Esophagus muscularis mucosa (tissue), 3 donors: ENCODE measurements at regions not wholly inside any gene's neighbourhood (a gene's known extent, or its start where the extent isn't known, plus 50 kb on each side); places are given as distances from the start of the nearest gene placed in this dataset.

Source experiments
- CTCF ChIP-seq, 3 experiments: fragments of 200-600 bp in 2 of 3; fragments of 450-650 bp in 1 of 3; sonication (generic) in 2 of 3; IDR thresholded peaks; one replicate each; pipeline ENCODE4 v1.5.1; 2017 to 2019; ENCODE audit warnings: antibody characterized with exemption in 3 of 3, mild to moderate bottlenecking in 2 of 3, moderate library complexity in 1 of 3
- POLR2A ChIP-seq: fragments of 450-650 bp; IDR thresholded peaks from one replicate; pipeline ENCODE4 v1.6.1; 2017; ENCODE audit warnings: antibody characterized with exemption, moderate library complexity, mild to moderate bottlenecking, low read depth
- POLR2AphosphoS5 ChIP-seq, 2 donors: sonication (generic); formaldehyde crosslinking; IDR thresholded peaks; one replicate each; pipeline ENCODE4 v1.6.1; 2017; ENCODE audit warnings: antibody characterized with exemption in 2 of 2

- TF ChIP-seq CTCF (IDR thresholded peaks at IDR 0.05), result no peak
- TF ChIP-seq POLR2AphosphoS5 (IDR thresholded peaks at IDR 0.05), result no peak
- TF ChIP-seq POLR2A, result no peak
These were observed 315.8 kb downstream of the CSNK1G3 start for GRCh38 chr5:123827811-123828210.
